Sigmoid colon (tissue), 6 donors: ENCODE measurements at regions not wholly inside any gene's neighbourhood (a gene's known extent, or its start where the extent isn't known, plus 50 kb on each side); places are given as distances from the start of the nearest gene placed in this dataset.
A peak's percentile ranks its signal among the peaks of the same experiment; 100 is the strongest.

Experiments used
- DNase-seq: peaks from one replicate; pipeline ENCODE4 v3.0.0-alpha.2; 2019
- H3K27ac ChIP-seq, 4 donors: fragments of 200-600 bp; sonication (generic); one replicate each; pipeline ENCODE4 v1.5.1; 2016 to 2019; ENCODE audit warnings: mild to moderate bottlenecking in 1 of 4
- H3K27me3 ChIP-seq, 3 donors: fragments of 200-600 bp; sonication (generic); one replicate each; pipeline ENCODE4 v1.5.1; 2019; ENCODE audit warnings: mild to moderate bottlenecking in 1 of 3
- H3K36me3 ChIP-seq, 4 donors: fragments of 200-600 bp; sonication (generic); one replicate each; pipeline ENCODE4 v1.5.1; 2016 to 2019
- H3K4me1 ChIP-seq, 4 donors: fragments of 200-600 bp; sonication (generic); one replicate each; pipeline ENCODE4 v1.5.1; 2017 to 2019
- H3K4me3 ChIP-seq, 4 donors: fragments of 200-600 bp; sonication (generic); one replicate each; pipeline ENCODE4 v1.5.1; 2017 to 2019; ENCODE audit warnings: mild to moderate bottlenecking in 2 of 4, moderate library complexity in 1 of 4
- H3K9me3 ChIP-seq, 4 donors: fragments of 200-600 bp in 3 of 4; sonication (generic) in 3 of 4; one replicate each; pipeline versions ENCODE4 v1.5.1 to v1.6.1; 2013 to 2019
- CTCF ChIP-seq, 4 experiments: fragments of 450-650 bp in 3 of 4; fragments of 200-600 bp in 1 of 4; IDR thresholded peaks; one replicate each; pipeline ENCODE4 v1.5.1; 2016 to 2019; ENCODE audit warnings: antibody characterized with exemption in 4 of 4, mild to moderate bottlenecking in 3 of 4, moderate library complexity in 2 of 4
- EP300 ChIP-seq, 4 donors: sonication (generic); formaldehyde crosslinking; IDR thresholded peaks; one replicate each; pipeline ENCODE4 v1.6.1; 2017; ENCODE audit warnings: antibody characterized with exemption in 4 of 4
- POLR2A ChIP-seq, 2 donors: fragments of 450-650 bp; IDR thresholded peaks; one replicate each; pipeline ENCODE4 v1.6.1; 2016; ENCODE audit warnings: antibody characterized with exemption in 2 of 2, mild to moderate bottlenecking in 2 of 2, moderate library complexity in 2 of 2
- POLR2AphosphoS5 ChIP-seq, 4 donors: sonication (generic); formaldehyde crosslinking; IDR thresholded peaks; one replicate each; pipeline ENCODE4 v1.6.1; 2017; ENCODE audit warnings: antibody characterized with exemption in 4 of 4
- WGBS, 2 donors: extraction: QIAGEN DNeasy Blood & Tissue Kit; methylation state at CpG; one replicate each; pipeline ENCODE4 v1.1.7; 2013; 5-methylcytosine and 5-hydroxymethylcytosine counted together
- intact Hi-C: fragments of 100-400 bp; cut with DNase I; formaldehyde crosslinking; loops from one replicate; pipeline ENCODE4 v1.15.1; 2023
- donor health status: healthy with polysubstance abuse.
- donor health status: healthy.

GRCh38 chr5:165135565-165135964 lies 1630.1 kb downstream of the MAT2B start:
- H3K27ac ChIP-seq = no peak overlapping the region
- H3K4me1 ChIP-seq = peaks cover 0 to 8% (median 0%) of the 10 kb centered on the region in 4 donors
- intact Hi-C loops = no loop called here
- H3K36me3 ChIP-seq = no peaks in the 10 kb centered on the region
- no peaks in the 10 kb centered on the region for H3K27me3 ChIP-seq
- no peak overlapping the region for H3K4me3 ChIP-seq
- H3K9me3 ChIP-seq = no peaks in the 10 kb centered on the region
- no peak for TF ChIP-seq CTCF (IDR thresholded peaks at IDR 0.05)
- TF ChIP-seq EP300 (IDR thresholded peaks at IDR 0.05) = no peak
- no peak for TF ChIP-seq POLR2A (IDR thresholded peaks at IDR 0.05)
- TF ChIP-seq POLR2AphosphoS5 (IDR thresholded peaks at IDR 0.05) = no peak
- 17 to 55% methylated on average over 1 of the region's 1 CpG for WGBS, 2 donors
- no peak for DNase-seq

- DNase-seq = no peak
- intact Hi-C loops = no loop called here
- Histone ChIP-seq H3K27ac (peak overlapping the region in 1 of 4 donors; percentile 17), H3K4me1 (peaks cover 0 to 8% (median 0%) of the 10 kb centered on the region in 4 donors), H3K36me3 (no peaks in the 10 kb centered on the region), H3K27me3 (no peaks in the 10 kb centered on the region), H3K4me3 (no peak overlapping the region), H3K9me3 (no peaks in the 10 kb centered on the region)
- TF ChIP-seq POLR2A (IDR thresholded peaks at IDR 0.05) = no peak
- no peak for TF ChIP-seq EP300 (IDR thresholded peaks at IDR 0.05)
- 48 to 52% methylated on average over 2 of the region's 2 CpGs for WGBS, 2 donors
Measured at GRCh38 chr5:165137701-165138100, 1632.3 kb downstream of the MAT2B start.

- no peaks in the 10 kb centered on the region for H3K9me3 ChIP-seq
- H3K27me3 ChIP-seq = no peaks in the 10 kb centered on the region
- DNase-seq = no peak
- no peak overlapping the region for H3K4me3 ChIP-seq
- H3K36me3 ChIP-seq = no peaks in the 10 kb centered on the region
- WGBS, 2 donors = 46 to 61% methylated on average over 7 of the region's 7 CpGs
- intact Hi-C loops = no loop called here
- TF ChIP-seq POLR2A (IDR thresholded peaks at IDR 0.05) (no peak), POLR2AphosphoS5 (IDR thresholded peaks at IDR 0.05) (no peak), CTCF (IDR thresholded peaks at IDR 0.05) (no peak), EP300 (IDR thresholded peaks at IDR 0.05) (no peak)
- H3K4me1 ChIP-seq = peaks cover 0 to 8% (median 0%) of the 10 kb centered on the region in 4 donors
- H3K27ac ChIP-seq = peak overlapping the region in 1 of 4 donors; percentile 17
Measured at GRCh38 chr5:165138236-165138635, 1632.8 kb downstream of the MAT2B start.

DNA sequence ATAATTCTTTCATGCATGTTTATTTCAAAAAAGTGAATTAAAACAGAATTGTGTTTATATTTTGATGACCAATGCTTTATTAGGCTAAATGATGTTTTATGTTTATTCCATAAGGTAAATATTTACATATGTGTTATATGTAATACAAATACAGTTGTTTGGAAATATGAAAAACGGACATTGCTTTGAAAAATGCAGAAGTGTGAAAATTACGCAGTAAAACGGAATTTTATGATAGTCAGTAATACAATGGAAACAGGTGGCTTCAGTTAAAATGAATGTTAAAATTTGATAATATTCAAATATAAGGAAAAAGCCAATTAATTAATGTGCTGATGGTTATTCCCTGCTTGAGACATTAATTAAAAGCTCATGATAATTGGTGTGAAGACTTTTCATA lies 1633.8 kb downstream of the MAT2B start:
- TF ChIP-seq CTCF (IDR thresholded peaks at IDR 0.05) = no peak
- no peak for TF ChIP-seq POLR2A (IDR thresholded peaks at IDR 0.05)
- intact Hi-C loops = no loop called here

GRCh38 chr5:165139721-165140120 lies 1634.3 kb downstream of the MAT2B start:
- H3K4me3 ChIP-seq = no peak overlapping the region
- 55 to 69% methylated on average over 3 of the region's 3 CpGs for WGBS, 2 donors
- no peak overlapping the region for H3K27ac ChIP-seq
- H3K4me1 ChIP-seq = peaks cover 0 to 8% (median 0%) of the 10 kb centered on the region in 4 donors
- H3K9me3 ChIP-seq = no peaks in the 10 kb centered on the region
- TF ChIP-seq POLR2AphosphoS5 (IDR thresholded peaks at IDR 0.05) = no peak
- no peak for TF ChIP-seq CTCF (IDR thresholded peaks at IDR 0.05)
- no peak for TF ChIP-seq POLR2A (IDR thresholded peaks at IDR 0.05)
- TF ChIP-seq EP300 (IDR thresholded peaks at IDR 0.05) = no peak
- no peak for DNase-seq
- H3K36me3 ChIP-seq = no peaks in the 10 kb centered on the region
- H3K27me3 ChIP-seq = no peaks in the 10 kb centered on the region
- intact Hi-C loops = no loop called here

More for the DNA sequence above, 1633.8 kb downstream of the MAT2B start:
- 56 to 72% methylated on average over 3 of the region's 3 CpGs for WGBS, 2 donors
- no peak for DNase-seq
- no peaks in the 10 kb centered on the region for H3K36me3 ChIP-seq
- no peak overlapping the region for H3K27ac ChIP-seq
- H3K9me3 ChIP-seq = no peaks in the 10 kb centered on the region
- no peak overlapping the region for H3K4me3 ChIP-seq
- H3K27me3 ChIP-seq = no peaks in the 10 kb centered on the region
- H3K4me1 ChIP-seq = peaks cover 0 to 8% (median 0%) of the 10 kb centered on the region in 4 donors
